ENCODE measurements at regions not wholly inside any gene's neighbourhood (a gene's known extent, or its start where the extent isn't known, plus 50 kb on each side); places are given as distances from the start of the nearest gene placed in this dataset.

- TF ChIP-seq, protein P1, sequence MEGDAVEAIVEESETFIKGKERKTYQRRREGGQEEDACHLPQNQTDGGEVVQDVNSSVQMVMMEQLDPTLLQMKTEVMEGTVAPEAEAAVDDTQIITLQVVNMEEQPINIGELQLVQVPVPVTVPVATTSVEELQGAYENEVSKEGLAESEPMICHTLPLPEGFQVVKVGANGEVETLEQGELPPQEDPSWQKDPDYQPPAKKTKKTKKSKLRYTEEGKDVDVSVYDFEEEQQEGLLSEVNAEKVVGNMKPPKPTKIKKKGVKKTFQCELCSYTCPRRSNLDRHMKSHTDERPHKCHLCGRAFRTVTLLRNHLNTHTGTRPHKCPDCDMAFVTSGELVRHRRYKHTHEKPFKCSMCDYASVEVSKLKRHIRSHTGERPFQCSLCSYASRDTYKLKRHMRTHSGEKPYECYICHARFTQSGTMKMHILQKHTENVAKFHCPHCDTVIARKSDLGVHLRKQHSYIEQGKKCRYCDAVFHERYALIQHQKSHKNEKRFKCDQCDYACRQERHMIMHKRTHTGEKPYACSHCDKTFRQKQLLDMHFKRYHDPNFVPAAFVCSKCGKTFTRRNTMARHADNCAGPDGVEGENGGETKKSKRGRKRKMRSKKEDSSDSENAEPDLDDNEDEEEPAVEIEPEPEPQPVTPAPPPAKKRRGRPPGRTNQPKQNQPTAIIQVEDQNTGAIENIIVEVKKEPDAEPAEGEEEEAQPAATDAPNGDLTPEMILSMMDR (IDR thresholded peaks at IDR 0.05): no peak
- TF ChIP-seq POLR2A (IDR thresholded peaks at IDR 0.05): no peak
These were observed 259.6 kb upstream of the SESN3 start for GRCh38 chr11:95490625-95491024.

Measured in esophagus squamous epithelium (tissue), 4 donors.